OCI-LY3 (cell line): ENCODE measurements at regions not wholly inside any gene's neighbourhood (a gene's known extent, or its start where the extent isn't known, plus 50 kb on each side); places are given as distances from the start of the nearest gene placed in this dataset.

Source experiments
- H2AFZ ChIP-seq: fragments of 200-600, 300-600 bp; shearing (Covaris generic); 2 replicates; pipeline ENCODE4 v1.6.0; 2014; ENCODE audit warnings: antibody characterized with exemption, low read depth, low read length
- H3K27ac ChIP-seq: fragments of 200-600, 300-600 bp; sonication (generic); 2 replicates; pipeline ENCODE4 v1.5.1; 2014; ENCODE audit warnings: mild to moderate bottlenecking, low read length, moderate library complexity, mixed read lengths
- H3K27me3 ChIP-seq: fragments of 200-600, 300-600 bp; sonication (generic); 2 replicates; pipeline ENCODE4 v1.6.1; 2014; ENCODE audit warnings: low read depth, low read length, mixed read lengths
- H3K36me3 ChIP-seq: fragments of 200-600, 300-600 bp; sonication (generic); replicated peaks from 2 replicates; pipeline ENCODE3; 2014; ENCODE audit warnings: low read depth, low read length, mixed read lengths
- H3K4me1 ChIP-seq: fragments of 300-600, 200-600 bp; sonication (generic); 2 replicates; pipeline ENCODE4 v1.6.1; 2014; ENCODE audit warnings: low read length, mixed read lengths
- H3K4me2 ChIP-seq: fragments of 200-600, 300-600 bp; sonication (generic); 2 replicates; pipeline ENCODE4 v1.6.1; 2014; ENCODE audit warnings: low read length, mixed read lengths
- H3K4me3 ChIP-seq: fragments of 300-600, 200-600 bp; sonication (generic); 2 replicates; pipeline ENCODE4 v1.5.1; 2014; ENCODE audit warnings: antibody characterized with exemption, mild to moderate bottlenecking, low read length, moderate library complexity
- H3K79me2 ChIP-seq: fragments of 300-600, 200-600 bp; shearing (Covaris generic); 2 replicates; pipeline ENCODE4 v1.6.1; 2014; ENCODE audit warnings: mild to moderate bottlenecking, low read length, mixed read lengths
- H3K9ac ChIP-seq: fragments of 300-600, 200-600 bp; shearing (Covaris generic); 2 replicates; pipeline ENCODE4 v1.6.0; 2014; ENCODE audit warnings: mild to moderate bottlenecking, low read length, moderate library complexity
- H3K9me3 ChIP-seq: fragments of 200-600, 300-600 bp; shearing (Covaris generic); 2 replicates; pipeline ENCODE4 v1.6.1; 2014; ENCODE audit warnings: low read length, mixed read lengths; ENCODE audit not compliant: insufficient read depth
- H4K20me1 ChIP-seq: fragments of 200-600, 300-600 bp; sonication (generic); 2 replicates; pipeline ENCODE4 v1.6.1; 2016; ENCODE audit warnings: low read length, mixed read lengths; ENCODE audit not compliant: insufficient read depth
- CTCF ChIP-seq: fragments of 200-600, 300-600 bp; sonication (generic); IDR thresholded peaks from 2 replicates; pipeline ENCODE4 v1.5.1; 2014; ENCODE audit warnings: antibody characterized with exemption, low read length, low read depth
- EZH2phosphoT487 ChIP-seq: fragments of 200-600 bp; shearing (Covaris generic); IDR thresholded peaks from 2 replicates; pipeline ENCODE4 v1.6.1; 2018; ENCODE audit warnings: antibody characterized with exemption, mixed run types, low read depth

- H3K9ac ChIP-seq: no peak overlapping the region
- no peaks in the 10 kb centered on the region for H4K20me1 ChIP-seq
- no peaks in the 10 kb centered on the region for H3K27me3 ChIP-seq
- no peak overlapping the region for H3K27ac ChIP-seq
- no peaks in the 10 kb centered on the region for H3K4me1 ChIP-seq
- H3K36me3 ChIP-seq: no peaks in the 10 kb centered on the region
- no peaks in the 10 kb centered on the region for H3K79me2 ChIP-seq
- H3K4me3 ChIP-seq: no peak overlapping the region
- H2AFZ ChIP-seq: no peak overlapping the region
- H3K4me2 ChIP-seq: no peak overlapping the region
- no peaks in the 10 kb centered on the region for H3K9me3 ChIP-seq
- no peak for TF ChIP-seq EZH2phosphoT487
- no peak for TF ChIP-seq CTCF
These were observed 127.3 kb upstream of the GPC1 start for GRCh38 chr2:240308111-240308651.

GRCh38 chr2:240309214-240309613 lies 126.2 kb upstream of the GPC1 start:
- no peaks in the 10 kb centered on the region for H3K36me3 ChIP-seq
- H3K4me2 ChIP-seq: no peak overlapping the region
- no peak for TF ChIP-seq CTCF
- no peak for TF ChIP-seq EZH2phosphoT487
- no peaks in the 10 kb centered on the region for H3K4me1 ChIP-seq
- H3K9ac ChIP-seq: no peak overlapping the region
- H3K27ac ChIP-seq: no peak overlapping the region
- H2AFZ ChIP-seq: no peak overlapping the region
- H3K79me2 ChIP-seq: no peaks in the 10 kb centered on the region
- H3K9me3 ChIP-seq: no peaks in the 10 kb centered on the region
- H3K4me3 ChIP-seq: no peak overlapping the region
- H4K20me1 ChIP-seq: no peaks in the 10 kb centered on the region
- H3K27me3 ChIP-seq: no peaks in the 10 kb centered on the region

- TF ChIP-seq CTCF: no peak
- no peak for TF ChIP-seq EZH2phosphoT487
- no peaks in the 10 kb centered on the region for H3K9me3 ChIP-seq
- no peaks in the 10 kb centered on the region for H3K36me3 ChIP-seq
- H3K4me1 ChIP-seq: no peaks in the 10 kb centered on the region
- H3K27me3 ChIP-seq: no peaks in the 10 kb centered on the region
- no peak overlapping the region for H2AFZ ChIP-seq
- no peak overlapping the region for H3K4me2 ChIP-seq
- H3K79me2 ChIP-seq: no peaks in the 10 kb centered on the region
- H4K20me1 ChIP-seq: no peaks in the 10 kb centered on the region
- H3K9ac ChIP-seq: no peak overlapping the region
- H3K4me3 ChIP-seq: no peak overlapping the region
- H3K27ac ChIP-seq: no peak overlapping the region
These were observed 125.3 kb upstream of the GPC1 start for GRCh38 chr2:240310201-240310600.

- H4K20me1 ChIP-seq: no peaks in the 10 kb centered on the region
- H2AFZ ChIP-seq: no peak overlapping the region
- H3K4me1 ChIP-seq: no peaks in the 10 kb centered on the region
- no peaks in the 10 kb centered on the region for H3K36me3 ChIP-seq
- no peak overlapping the region for H3K9ac ChIP-seq
- no peaks in the 10 kb centered on the region for H3K9me3 ChIP-seq
- TF ChIP-seq CTCF (no peak), EZH2phosphoT487 (no peak)
- no peak overlapping the region for H3K4me2 ChIP-seq
- no peaks in the 10 kb centered on the region for H3K27me3 ChIP-seq
- H3K79me2 ChIP-seq: no peaks in the 10 kb centered on the region
- H3K27ac ChIP-seq: no peak overlapping the region
- H3K4me3 ChIP-seq: no peak overlapping the region
These were observed 124.8 kb upstream of the GPC1 start for GRCh38 chr2:240310645-240311044.
